ENCODE measurements at regions not wholly inside any gene's neighbourhood (a gene's known extent, or its start where the extent isn't known, plus 50 kb on each side); places are given as distances from the start of the nearest gene placed in this dataset.
A peak's percentile ranks its signal among the peaks of the same experiment; 100 is the strongest.
"Not testable (repeated sequence)": the region's sequence is repeated elsewhere in the genome, so short reads cannot be mapped to it uniquely, and the experiment has no call there.

DNA sequence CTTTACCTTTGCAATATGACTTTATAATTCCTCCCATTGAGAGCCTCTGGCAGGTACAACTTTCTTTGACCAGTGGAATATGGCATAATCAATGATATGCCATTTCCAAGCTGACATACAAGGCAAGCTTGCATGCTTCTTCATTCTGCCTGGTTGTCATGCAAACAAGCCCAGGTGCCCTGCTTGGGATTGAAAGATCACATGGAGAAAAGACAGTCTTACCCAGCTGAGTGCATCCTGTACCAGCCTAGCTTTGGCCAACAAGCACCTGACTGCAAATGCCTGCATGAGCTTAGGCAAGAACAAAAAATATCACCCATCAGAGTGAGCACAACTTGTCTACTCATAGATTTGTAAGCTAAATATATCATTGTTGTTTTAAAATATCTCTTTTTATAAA is 82.9 kb upstream of the KCND2 start:
- no peak for DNase-seq

DNA sequence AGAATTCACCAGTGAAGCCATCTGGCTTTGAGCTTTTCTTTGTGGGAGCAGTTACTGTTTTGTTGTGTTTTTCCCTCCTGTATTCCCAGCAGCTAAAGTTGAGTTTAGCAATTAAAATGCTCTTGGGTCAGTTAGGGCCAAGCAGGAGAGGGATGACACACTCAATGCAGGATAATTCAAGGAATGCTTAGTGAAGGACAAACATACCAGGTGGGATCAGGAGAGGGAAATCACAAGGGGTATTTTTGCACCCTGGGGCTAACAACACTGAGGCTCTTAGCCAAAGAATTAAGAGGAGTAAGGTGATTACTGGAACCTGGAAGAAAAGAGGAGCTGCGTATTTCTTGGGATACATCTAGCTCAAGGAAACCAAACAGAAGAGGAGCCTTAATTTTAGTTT is 82.4 kb upstream of the KCND2 start:
- Histone ChIP-seq H2BK5ac (ENCODE audit: low read depth, low read length, poor library complexity, severe bottlenecking) (no peak overlapping the region), H3K36me3 (ENCODE audit: control insufficient read depth in 1 of 2, insufficient read depth in 2 of 2, low read depth in 1 of 2, low read length in 2 of 2) (no peaks in the 10 kb centered on the region), H3K27ac (ENCODE audit: low read length, poor library complexity, severe bottlenecking) (no peak overlapping the region), H2AFZ (ENCODE audit: low read depth, low read length) (no peak overlapping the region), H2BK120ac (ENCODE audit: low read depth, low read length) (no peak overlapping the region), H3K4ac (ENCODE audit: low read depth in 1 of 2, low read length in 2 of 2) (no peak overlapping the region), H4K8ac (ENCODE audit: low read length) (no peak overlapping the region), H3K18ac (ENCODE audit: low read depth in 1 of 2, low read length in 2 of 2) (no peak overlapping the region), H3K4me1 (ENCODE audit: control insufficient read depth, insufficient read depth, low read depth, low read length) (no peaks in the 10 kb centered on the region), H2AK5ac (ENCODE audit: low read length, severe bottlenecking) (no peak overlapping the region), H3K9me3 (ENCODE audit: control insufficient read depth, low read length) (no peaks in the 10 kb centered on the region), H3K4me2 (ENCODE audit: low read length, poor library complexity, severe bottlenecking) (no peak overlapping the region), H2BK12ac (ENCODE audit: low read length in 2 of 2) (no peak overlapping the region), H3K4me3 (ENCODE audit: insufficient read depth in 1 of 2, low read depth in 1 of 2, low read length in 2 of 2) (no peak overlapping the region), H3K9ac (ENCODE audit: low read length) (no peak overlapping the region), H3K14ac (ENCODE audit: low read length in 2 of 2) (no peak overlapping the region), H4K91ac (ENCODE audit: low read length) (no peak overlapping the region), H3K79me1 (replicated peaks; ENCODE audit: low read length, poor library complexity, severe bottlenecking) (no peaks in the 10 kb centered on the region), H3K27me3 (ENCODE audit: control insufficient read depth in 1 of 2, insufficient read depth in 1 of 2, low read length in 2 of 2) (no peaks in the 10 kb centered on the region), H2BK15ac (ENCODE audit: low read depth, poor library complexity, severe bottlenecking) (no peak overlapping the region), H3K23ac (ENCODE audit: low read length in 2 of 2) (no peak overlapping the region)
- 92% methylated on average over 1 of the region's 1 CpG for whole genome bisulfite sequencing
- DNase-seq, result no peak

More for the DNA sequence above, 82.9 kb upstream of the KCND2 start:
- Histone ChIP-seq H3K14ac (ENCODE audit: low read length in 2 of 2) (no peak overlapping the region), H3K4me1 (ENCODE audit: control insufficient read depth, insufficient read depth, low read depth, low read length) (no peaks in the 10 kb centered on the region), H3K4ac (ENCODE audit: low read depth in 1 of 2, low read length in 2 of 2) (no peak overlapping the region), H3K4me2 (ENCODE audit: low read length, poor library complexity, severe bottlenecking) (no peak overlapping the region), H3K23ac (ENCODE audit: low read length in 2 of 2) (no peak overlapping the region), H3K27me3 (ENCODE audit: control insufficient read depth in 1 of 2, insufficient read depth in 1 of 2, low read length in 2 of 2) (no peaks in the 10 kb centered on the region), H2BK15ac (ENCODE audit: low read depth, poor library complexity, severe bottlenecking) (no peak overlapping the region), H3K4me3 (ENCODE audit: insufficient read depth in 1 of 2, low read depth in 1 of 2, low read length in 2 of 2) (no peak overlapping the region), H2BK5ac (ENCODE audit: low read depth, low read length, poor library complexity, severe bottlenecking) (no peak overlapping the region), H4K8ac (ENCODE audit: low read length) (no peak overlapping the region), H3K79me1 (replicated peaks; ENCODE audit: low read length, poor library complexity, severe bottlenecking) (no peaks in the 10 kb centered on the region), H3K36me3 (ENCODE audit: control insufficient read depth in 1 of 2, insufficient read depth in 2 of 2, low read depth in 1 of 2, low read length in 2 of 2) (no peaks in the 10 kb centered on the region), H3K9me3 (ENCODE audit: control insufficient read depth, low read length) (no peaks in the 10 kb centered on the region), H2AFZ (ENCODE audit: low read depth, low read length) (peak overlapping the region; percentile 15), H2BK120ac (ENCODE audit: low read depth, low read length) (no peak overlapping the region), H3K18ac (ENCODE audit: low read depth in 1 of 2, low read length in 2 of 2) (no peak overlapping the region), H3K27ac (ENCODE audit: low read length, poor library complexity, severe bottlenecking) (no peak overlapping the region), H3K9ac (ENCODE audit: low read length) (no peak overlapping the region), H4K91ac (ENCODE audit: low read length) (peak overlapping the region; percentile 1), H2AK5ac (ENCODE audit: low read length, severe bottlenecking) (no peak overlapping the region), H2BK12ac (ENCODE audit: low read length in 2 of 2) (no peak overlapping the region)

DNA sequence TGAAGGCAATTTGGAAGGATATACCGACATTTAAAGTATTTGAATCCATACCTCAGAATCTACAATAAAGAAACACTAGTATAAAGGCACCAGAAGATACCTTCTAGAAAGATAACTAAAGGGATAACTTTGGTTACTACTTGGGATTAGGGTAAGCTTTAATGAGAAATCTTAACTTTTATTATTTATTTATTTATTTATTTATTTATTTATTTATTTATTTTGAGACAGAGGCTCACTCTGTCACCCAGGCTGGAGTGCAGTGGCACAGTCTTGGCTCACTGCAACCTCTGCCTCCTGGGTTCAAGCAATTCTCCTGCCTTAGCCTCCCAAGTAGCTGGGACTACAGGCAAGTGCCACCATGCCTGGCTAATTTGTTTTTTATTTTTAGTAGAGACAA is 81.6 kb upstream of the KCND2 start:
- H2BK120ac ChIP-seq (ENCODE audit: low read depth, low read length); H3K27ac ChIP-seq (ENCODE audit: low read length, poor library complexity, severe bottlenecking); H4K8ac ChIP-seq (ENCODE audit: low read length); H4K91ac ChIP-seq (ENCODE audit: low read length); H3K27me3 ChIP-seq (ENCODE audit: control insufficient read depth in 1 of 2, insufficient read depth in 1 of 2, low read length in 2 of 2); H3K79me1 ChIP-seq (replicated peaks; ENCODE audit: low read length, poor library complexity, severe bottlenecking); H2BK5ac ChIP-seq (ENCODE audit: low read depth, low read length, poor library complexity, severe bottlenecking); H2AFZ ChIP-seq (ENCODE audit: low read depth, low read length); H3K18ac ChIP-seq (ENCODE audit: low read depth in 1 of 2, low read length in 2 of 2); H2BK15ac ChIP-seq (ENCODE audit: low read depth, poor library complexity, severe bottlenecking); H2BK12ac ChIP-seq (ENCODE audit: low read length in 2 of 2); H3K4me3 ChIP-seq (ENCODE audit: insufficient read depth in 1 of 2, low read depth in 1 of 2, low read length in 2 of 2); H3K9ac ChIP-seq (ENCODE audit: low read length); H3K36me3 ChIP-seq (ENCODE audit: control insufficient read depth in 1 of 2, insufficient read depth in 2 of 2, low read depth in 1 of 2, low read length in 2 of 2); H3K9me3 ChIP-seq (ENCODE audit: control insufficient read depth, low read length); DNase-seq; H3K4me1 ChIP-seq (ENCODE audit: control insufficient read depth, insufficient read depth, low read depth, low read length); H3K4me2 ChIP-seq (ENCODE audit: low read length, poor library complexity, severe bottlenecking); H2AK5ac ChIP-seq (ENCODE audit: low read length, severe bottlenecking); H3K4ac ChIP-seq (ENCODE audit: low read depth in 1 of 2, low read length in 2 of 2); H3K14ac ChIP-seq (ENCODE audit: low read length in 2 of 2); H3K23ac ChIP-seq (ENCODE audit: low read length in 2 of 2): not testable (repeated sequence)
- no CpG with 5 or more reads among the region's 1 CpG for WGBS

GRCh38 chr7:120201290-120201689 is 71.7 kb upstream of the KCND2 start:
- no peak overlapping the region for H3K4me2 ChIP-seq (ENCODE audit: low read length, poor library complexity, severe bottlenecking)
- H3K23ac ChIP-seq (ENCODE audit: low read length in 2 of 2), result no peak overlapping the region
- H3K9ac ChIP-seq (ENCODE audit: low read length), result no peak overlapping the region
- H3K4me3 ChIP-seq (ENCODE audit: insufficient read depth in 1 of 2, low read depth in 1 of 2, low read length in 2 of 2), result no peak overlapping the region
- H3K14ac ChIP-seq (ENCODE audit: low read length in 2 of 2), result no peak overlapping the region
- no CpG with 5 or more reads among the region's 1 CpG for WGBS
- no peaks in the 10 kb centered on the region for H3K27me3 ChIP-seq (ENCODE audit: control insufficient read depth in 1 of 2, insufficient read depth in 1 of 2, low read length in 2 of 2)
- H3K27ac ChIP-seq (ENCODE audit: low read length, poor library complexity, severe bottlenecking), result no peak overlapping the region
- no peak overlapping the region for H4K8ac ChIP-seq (ENCODE audit: low read length)
- H3K9me3 ChIP-seq (ENCODE audit: control insufficient read depth, low read length), result no peaks in the 10 kb centered on the region
- H2BK12ac ChIP-seq (ENCODE audit: low read length in 2 of 2), result no peak overlapping the region
- no peaks in the 10 kb centered on the region for H3K36me3 ChIP-seq (ENCODE audit: control insufficient read depth in 1 of 2, insufficient read depth in 2 of 2, low read depth in 1 of 2, low read length in 2 of 2)
- H2AFZ ChIP-seq (ENCODE audit: low read depth, low read length), result no peak overlapping the region
- no peak overlapping the region for H2BK120ac ChIP-seq (ENCODE audit: low read depth, low read length)
- no peak overlapping the region for H4K91ac ChIP-seq (ENCODE audit: low read length)
- no peak overlapping the region for H2BK15ac ChIP-seq (ENCODE audit: low read depth, poor library complexity, severe bottlenecking)
- no peak overlapping the region for H2AK5ac ChIP-seq (ENCODE audit: low read length, severe bottlenecking)
- no peak overlapping the region for H2BK5ac ChIP-seq (ENCODE audit: low read depth, low read length, poor library complexity, severe bottlenecking)
- H3K4ac ChIP-seq (ENCODE audit: low read depth in 1 of 2, low read length in 2 of 2), result no peak overlapping the region
- H3K4me1 ChIP-seq (ENCODE audit: control insufficient read depth, insufficient read depth, low read depth, low read length), result no peaks in the 10 kb centered on the region
- DNase-seq, result no peak
- H3K79me1 ChIP-seq (replicated peaks; ENCODE audit: low read length, poor library complexity, severe bottlenecking), result no peaks in the 10 kb centered on the region
- no peak overlapping the region for H3K18ac ChIP-seq (ENCODE audit: low read depth in 1 of 2, low read length in 2 of 2)

Measured in mesenchymal stem cell (in vitro differentiated cells and primary cell).